DMS79 treated with DMSO at 0.1 percent for 48 hours (cell line): ENCODE measurements at regions not wholly inside any gene's neighbourhood (a gene's known extent, or its start where the extent isn't known, plus 50 kb on each side); places are given as distances from the start of the nearest gene placed in this dataset.
"Not testable (repeated sequence)": the region's sequence is repeated elsewhere in the genome, so short reads cannot be mapped to it uniquely, and the experiment has no call there.

ENCODE experiments used
- DNase-seq: peaks from one replicate; lab custom pipeline; 2025; lab: John Stamatoyannopoulos, UW

- DNase-seq, result no peak
Measured at GRCh38 chr4:27121830-27122229, 261.2 kb downstream of the STIM2 start.

GRCh38 chr4:27123123-27123768 lies 262.6 kb downstream of the STIM2 start:
- no peak for DNase-seq

- no peak for DNase-seq
Measured at GRCh38 chr4:27123769-27124124, 263.1 kb downstream of the STIM2 start.

GRCh38 chr4:27126895-27127294 lies 266.3 kb downstream of the STIM2 start:
- not testable (repeated sequence) for DNase-seq

- DNase-seq, result no peak
Measured at GRCh38 chr4:27128443-27128842, 267.8 kb downstream of the STIM2 start.

- no peak for DNase-seq
Measured at GRCh38 chr4:27129871-27130366, 269.3 kb downstream of the STIM2 start.

- DNase-seq, result no peak
Measured at GRCh38 chr4:27132497-27132896, 271.9 kb downstream of the STIM2 start.

GRCh38 chr4:27140486-27140885 lies 279.8 kb downstream of the STIM2 start:
- no peak for DNase-seq

GRCh38 chr4:27141530-27141929 lies 280.9 kb downstream of the STIM2 start:
- DNase-seq, result no peak

- DNase-seq, result no peak
Measured at GRCh38 chr4:27142841-27143240, 282.2 kb downstream of the STIM2 start.

GRCh38 chr4:27145597-27145996 lies 285.0 kb downstream of the STIM2 start:
- DNase-seq, result no peak

GRCh38 chr4:27148211-27148895 lies 287.7 kb downstream of the STIM2 start:
- no peak for DNase-seq

GRCh38 chr4:27149541-27150212 lies 289.0 kb downstream of the STIM2 start:
- no peak for DNase-seq

GRCh38 chr4:27152703-27153102 lies 292.1 kb downstream of the STIM2 start:
- no peak for DNase-seq

- no peak for DNase-seq
Measured at GRCh38 chr4:27154706-27155105, 294.1 kb downstream of the STIM2 start.

GRCh38 chr4:27161191-27161590 lies 300.6 kb downstream of the STIM2 start:
- DNase-seq, result no peak

- DNase-seq, result no peak
Measured at GRCh38 chr4:27168783-27169182, 308.1 kb downstream of the STIM2 start.

GRCh38 chr4:27173280-27173679 lies 312.6 kb downstream of the STIM2 start:
- no peak for DNase-seq

- peak; percentile 0 for DNase-seq
Measured at GRCh38 chr4:27176400-27176799, 315.8 kb downstream of the STIM2 start.

- DNase-seq, result no peak
Measured at GRCh38 chr4:27176881-27177280, 316.2 kb downstream of the STIM2 start.

- DNase-seq, result no peak
Measured at GRCh38 chr4:27178061-27178460, 317.4 kb downstream of the STIM2 start.

GRCh38 chr4:27181693-27182092 lies 321.1 kb downstream of the STIM2 start:
- DNase-seq, result no peak

- no peak for DNase-seq
Measured at GRCh38 chr4:27182211-27182610, 321.6 kb downstream of the STIM2 start.
